Iris pigment epithelial cell (primary cell): ENCODE measurements at regions not wholly inside any gene's neighbourhood (a gene's known extent, or its start where the extent isn't known, plus 50 kb on each side); places are given as distances from the start of the nearest gene placed in this dataset.
A peak's percentile ranks its signal among the peaks of the same experiment; 100 is the strongest.
"Not testable (repeated sequence)": the region's sequence is repeated elsewhere in the genome, so short reads cannot be mapped to it uniquely, and the experiment has no call there.

Experiments
- DNase-seq: peaks from one replicate; pipeline ENCODE4 v3.0.0-alpha.2; 2011; ENCODE audit warnings: low read depth

GRCh38 chr2:31736695-31737454 lies 156.1 kb upstream of the SRD5A2 start:
- DNase-seq: no peak

GRCh38 chr2:31735716-31736115 lies 155.0 kb upstream of the SRD5A2 start:
- no peak for DNase-seq

- DNase-seq: peak; percentile 38
Observed at GRCh38 chr2:31729442-31730092, 148.8 kb upstream of the SRD5A2 start.

GRCh38 chr2:31729065-31729439 lies 148.3 kb upstream of the SRD5A2 start:
- DNase-seq: no peak

GRCh38 chr2:31728406-31729064 lies 147.8 kb upstream of the SRD5A2 start:
- DNase-seq: no peak

GRCh38 chr2:31726457-31726856 lies 145.7 kb upstream of the SRD5A2 start:
- DNase-seq: no peak

- no peak for DNase-seq
Observed at GRCh38 chr2:31725444-31725843, 144.7 kb upstream of the SRD5A2 start.

- no peak for DNase-seq
Observed at GRCh38 chr2:31711737-31712136, 131.0 kb upstream of the SRD5A2 start.

- no peak for DNase-seq
Observed at GRCh38 chr2:31710121-31710520, 129.4 kb upstream of the SRD5A2 start.

- no peak for DNase-seq
Observed at GRCh38 chr2:31707992-31708391, 127.3 kb upstream of the SRD5A2 start.

GRCh38 chr2:31704561-31705212 lies 123.9 kb upstream of the SRD5A2 start:
- no peak for DNase-seq

GRCh38 chr2:31703253-31703652 lies 122.5 kb upstream of the SRD5A2 start:
- DNase-seq: no peak

- DNase-seq: no peak
Observed at GRCh38 chr2:31698722-31699121, 118.0 kb upstream of the SRD5A2 start.

GRCh38 chr2:31696068-31696467 lies 115.3 kb upstream of the SRD5A2 start:
- no peak for DNase-seq

GRCh38 chr2:31694444-31694843 lies 113.7 kb upstream of the SRD5A2 start:
- peak; percentile 4 for DNase-seq

GRCh38 chr2:31693882-31694281 lies 113.1 kb upstream of the SRD5A2 start:
- peak; percentile 14 for DNase-seq

- DNase-seq: peak; percentile 24
Observed at GRCh38 chr2:31688282-31688681, 107.5 kb upstream of the SRD5A2 start.

GRCh38 chr2:31683506-31683905 lies 102.8 kb upstream of the SRD5A2 start:
- not testable (repeated sequence) for DNase-seq

GRCh38 chr2:31675485-31675901 lies 94.8 kb upstream of the SRD5A2 start:
- DNase-seq: no peak

- DNase-seq: no peak
Observed at GRCh38 chr2:31674446-31674845, 93.7 kb upstream of the SRD5A2 start.

GRCh38 chr2:31666878-31667277 lies 86.1 kb upstream of the SRD5A2 start:
- DNase-seq: no peak

GRCh38 chr2:31664949-31665724 lies 84.4 kb upstream of the SRD5A2 start:
- DNase-seq: no peak
